ENCODE measurements at regions not wholly inside any gene's neighbourhood (a gene's known extent, or its start where the extent isn't known, plus 50 kb on each side); places are given as distances from the start of the nearest gene placed in this dataset.

- TF ChIP-seq CTCF (IDR thresholded peaks at IDR 0.05; ENCODE audit: extremely low read depth, missing control alignments): no peak
- no peak for DNase-seq (ENCODE audit: low spot score)
Observed at GRCh38 chr1:187249196-187249595, 420.4 kb downstream of the PLA2G4A start.

- DNase-seq (ENCODE audit: low spot score): no peak
- no peak for TF ChIP-seq CTCF (IDR thresholded peaks at IDR 0.05; ENCODE audit: extremely low read depth, missing control alignments)
Observed at GRCh38 chr1:187252923-187253322, 424.2 kb downstream of the PLA2G4A start.

- DNase-seq (ENCODE audit: low spot score): no peak
- no peak for TF ChIP-seq CTCF (IDR thresholded peaks at IDR 0.05; ENCODE audit: extremely low read depth, missing control alignments)
Observed at GRCh38 chr1:187257476-187257875, 428.7 kb downstream of the PLA2G4A start.

- no peak for DNase-seq (ENCODE audit: low spot score)
- no peak for TF ChIP-seq CTCF (IDR thresholded peaks at IDR 0.05; ENCODE audit: extremely low read depth, missing control alignments)
Observed at GRCh38 chr1:187261637-187262036, 432.9 kb downstream of the PLA2G4A start.

- no peak for DNase-seq (ENCODE audit: low spot score)
- no peak for TF ChIP-seq CTCF (IDR thresholded peaks at IDR 0.05; ENCODE audit: extremely low read depth, missing control alignments)
Observed at GRCh38 chr1:187262731-187263130, 434.0 kb downstream of the PLA2G4A start.

- no peak for DNase-seq (ENCODE audit: low spot score)
- TF ChIP-seq CTCF (IDR thresholded peaks at IDR 0.05; ENCODE audit: extremely low read depth, missing control alignments): no peak
Observed at GRCh38 chr1:187264995-187265602, 436.4 kb downstream of the PLA2G4A start.

- DNase-seq (ENCODE audit: low spot score): no peak
- no peak for TF ChIP-seq CTCF (IDR thresholded peaks at IDR 0.05; ENCODE audit: extremely low read depth, missing control alignments)
Observed at GRCh38 chr1:187266051-187266450, 437.3 kb downstream of the PLA2G4A start.
